Glutamatergic neuron (in vitro differentiated cells): ENCODE measurements at regions not wholly inside any gene's neighbourhood (a gene's known extent, or its start where the extent isn't known, plus 50 kb on each side); places are given as distances from the start of the nearest gene placed in this dataset.

Experiments used
- DNase-seq: peaks from one replicate; pipeline ENCODE4 v3.0.0; 2022
- H3K27ac Mint-ChIP-seq: one replicate; pipeline ENCODE4 v1.8.0; 2020; ENCODE audit warnings: mild to moderate bottlenecking, mixed read lengths, inconsistent platforms; ENCODE audit not compliant: unreplicated experiment
- H3K27me3 Mint-ChIP-seq: one replicate; pipeline ENCODE4 v1.8.0; 2020; ENCODE audit warnings: mild to moderate bottlenecking, moderate library complexity, mixed read lengths, inconsistent platforms; ENCODE audit not compliant: unreplicated experiment
- H3K36me3 Mint-ChIP-seq: one replicate; pipeline ENCODE4 v1.8.0; 2020; ENCODE audit warnings: mild to moderate bottlenecking, mixed read lengths, inconsistent platforms; ENCODE audit not compliant: unreplicated experiment
- H3K4me1 Mint-ChIP-seq: one replicate; pipeline ENCODE4 v1.8.0; 2020; ENCODE audit warnings: mild to moderate bottlenecking, low read depth, mixed read lengths, inconsistent platforms; ENCODE audit not compliant: unreplicated experiment
- H3K4me3 Mint-ChIP-seq: one replicate; pipeline ENCODE4 v1.8.0; 2020; ENCODE audit warnings: mild to moderate bottlenecking, mixed read lengths, inconsistent platforms; ENCODE audit not compliant: unreplicated experiment
- H3K9me3 Mint-ChIP-seq: one replicate; pipeline ENCODE4 v1.8.0; 2020; ENCODE audit warnings: mild to moderate bottlenecking, moderate library complexity, mixed read lengths, inconsistent platforms; ENCODE audit not compliant: unreplicated experiment
- CTCF ChIP-seq: fragments of 200-600 bp; sonication (generic); IDR thresholded peaks from one replicate; pipeline ENCODE4 v1.5.0; 2021; ENCODE audit not compliant: partially characterized antibody, unreplicated experiment

- Mint-ChIP-seq H3K4me1 (no peaks in the 10 kb centered on the region), H3K27ac (no peak overlapping the region), H3K4me3 (no peak overlapping the region), H3K27me3 (no peaks in the 10 kb centered on the region), H3K9me3 (no peaks in the 10 kb centered on the region), H3K36me3 (no peaks in the 10 kb centered on the region)
- no peak for TF ChIP-seq CTCF
- DNase-seq: no peak
Observed at GRCh38 chr13:85582890-85583289, 216.3 kb downstream of the SLITRK6 start.

GRCh38 chr13:85575110-85575509 is 224.1 kb downstream of the SLITRK6 start:
- H3K36me3 Mint-ChIP-seq: no peaks in the 10 kb centered on the region
- H3K27ac Mint-ChIP-seq: no peak overlapping the region
- H3K4me1 Mint-ChIP-seq: peaks cover 2% of the 10 kb centered on the region
- no peak overlapping the region for H3K4me3 Mint-ChIP-seq
- no peak for DNase-seq
- TF ChIP-seq CTCF: no peak
- H3K9me3 Mint-ChIP-seq: no peaks in the 10 kb centered on the region
- no peaks in the 10 kb centered on the region for H3K27me3 Mint-ChIP-seq

GRCh38 chr13:85567909-85568308 is 231.3 kb downstream of the SLITRK6 start:
- no peak for DNase-seq
- Mint-ChIP-seq H3K4me3 (no peak overlapping the region), H3K36me3 (no peaks in the 10 kb centered on the region), H3K27me3 (peaks cover 2% of the 10 kb centered on the region), H3K4me1 (no peaks in the 10 kb centered on the region), H3K27ac (no peak overlapping the region), H3K9me3 (no peaks in the 10 kb centered on the region)
- no peak for TF ChIP-seq CTCF

GRCh38 chr13:85565652-85566051 is 233.6 kb downstream of the SLITRK6 start:
- Mint-ChIP-seq H3K4me3 (no peak overlapping the region), H3K27ac (no peak overlapping the region), H3K9me3 (no peaks in the 10 kb centered on the region), H3K27me3 (peaks cover 2% of the 10 kb centered on the region), H3K36me3 (no peaks in the 10 kb centered on the region), H3K4me1 (peaks cover 2% of the 10 kb centered on the region)
- TF ChIP-seq CTCF: no peak
- DNase-seq: no peak

GRCh38 chr13:85564598-85564997 is 234.6 kb downstream of the SLITRK6 start:
- Mint-ChIP-seq H3K27ac (no peak overlapping the region), H3K4me3 (no peak overlapping the region), H3K27me3 (peaks cover 2% of the 10 kb centered on the region), H3K36me3 (no peaks in the 10 kb centered on the region), H3K4me1 (peaks cover 7% of the 10 kb centered on the region), H3K9me3 (no peaks in the 10 kb centered on the region)
- no peak for TF ChIP-seq CTCF
- no peak for DNase-seq
